ENCODE measurements at regions not wholly inside any gene's neighbourhood (a gene's known extent, or its start where the extent isn't known, plus 50 kb on each side); places are given as distances from the start of the nearest gene placed in this dataset.

GRCh38 chr2:128615571-128615970 is 296.9 kb upstream of the HS6ST1 start:
- no peak overlapping the region for H3K4me3 ChIP-seq (ENCODE audit: low read length)
- TF ChIP-seq, protein P1, sequence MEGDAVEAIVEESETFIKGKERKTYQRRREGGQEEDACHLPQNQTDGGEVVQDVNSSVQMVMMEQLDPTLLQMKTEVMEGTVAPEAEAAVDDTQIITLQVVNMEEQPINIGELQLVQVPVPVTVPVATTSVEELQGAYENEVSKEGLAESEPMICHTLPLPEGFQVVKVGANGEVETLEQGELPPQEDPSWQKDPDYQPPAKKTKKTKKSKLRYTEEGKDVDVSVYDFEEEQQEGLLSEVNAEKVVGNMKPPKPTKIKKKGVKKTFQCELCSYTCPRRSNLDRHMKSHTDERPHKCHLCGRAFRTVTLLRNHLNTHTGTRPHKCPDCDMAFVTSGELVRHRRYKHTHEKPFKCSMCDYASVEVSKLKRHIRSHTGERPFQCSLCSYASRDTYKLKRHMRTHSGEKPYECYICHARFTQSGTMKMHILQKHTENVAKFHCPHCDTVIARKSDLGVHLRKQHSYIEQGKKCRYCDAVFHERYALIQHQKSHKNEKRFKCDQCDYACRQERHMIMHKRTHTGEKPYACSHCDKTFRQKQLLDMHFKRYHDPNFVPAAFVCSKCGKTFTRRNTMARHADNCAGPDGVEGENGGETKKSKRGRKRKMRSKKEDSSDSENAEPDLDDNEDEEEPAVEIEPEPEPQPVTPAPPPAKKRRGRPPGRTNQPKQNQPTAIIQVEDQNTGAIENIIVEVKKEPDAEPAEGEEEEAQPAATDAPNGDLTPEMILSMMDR (conservative IDR thresholded peaks at IDR 0.05; ENCODE audit: low read depth, low read length) = no peak

GRCh38 chr2:128617029-128617590 is 298.4 kb upstream of the HS6ST1 start:
- no peak overlapping the region for H3K4me3 ChIP-seq (ENCODE audit: low read length)
- no peak for DNase-seq (ENCODE audit: low read depth)
- TF ChIP-seq, protein P1 (conservative IDR thresholded peaks at IDR 0.05; ENCODE audit: low read depth, low read length) = no peak

More at GRCh38 chr2:128615571-128615970, 296.9 kb upstream of the HS6ST1 start:
- no peak for DNase-seq (ENCODE audit: low read depth)

DNA sequence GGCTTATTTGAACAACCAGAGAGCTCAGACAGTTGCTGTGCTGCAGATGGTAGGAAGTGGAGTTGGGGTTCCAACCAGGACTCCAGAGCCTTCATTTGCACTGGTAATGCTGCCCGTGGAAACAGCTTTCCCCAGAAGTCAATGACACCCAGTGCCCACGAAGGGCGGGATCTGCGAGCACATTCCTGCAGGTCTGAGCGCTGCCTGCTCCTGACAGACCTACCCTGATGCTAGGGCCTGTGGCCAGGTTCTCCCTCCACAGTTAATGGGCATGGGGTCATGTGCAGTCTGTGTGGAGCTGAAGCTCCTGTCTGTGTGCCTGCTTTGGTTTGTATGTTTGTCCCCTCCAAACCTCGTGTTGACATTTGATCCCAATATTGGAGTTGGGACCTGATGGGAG is 299.0 kb upstream of the HS6ST1 start:
- DNase-seq (ENCODE audit: low read depth) = no peak
- TF ChIP-seq, protein P1 (conservative IDR thresholded peaks at IDR 0.05; ENCODE audit: low read depth, low read length) = no peak
- no peak overlapping the region for H3K4me3 ChIP-seq (ENCODE audit: low read length)

GRCh38 chr2:128618642-128619041 is 300.0 kb upstream of the HS6ST1 start:
- no peak for DNase-seq (ENCODE audit: low read depth)
- TF ChIP-seq, protein P1 (conservative IDR thresholded peaks at IDR 0.05; ENCODE audit: low read depth, low read length) = no peak
- H3K4me3 ChIP-seq (ENCODE audit: low read length) = no peak overlapping the region

DNA sequence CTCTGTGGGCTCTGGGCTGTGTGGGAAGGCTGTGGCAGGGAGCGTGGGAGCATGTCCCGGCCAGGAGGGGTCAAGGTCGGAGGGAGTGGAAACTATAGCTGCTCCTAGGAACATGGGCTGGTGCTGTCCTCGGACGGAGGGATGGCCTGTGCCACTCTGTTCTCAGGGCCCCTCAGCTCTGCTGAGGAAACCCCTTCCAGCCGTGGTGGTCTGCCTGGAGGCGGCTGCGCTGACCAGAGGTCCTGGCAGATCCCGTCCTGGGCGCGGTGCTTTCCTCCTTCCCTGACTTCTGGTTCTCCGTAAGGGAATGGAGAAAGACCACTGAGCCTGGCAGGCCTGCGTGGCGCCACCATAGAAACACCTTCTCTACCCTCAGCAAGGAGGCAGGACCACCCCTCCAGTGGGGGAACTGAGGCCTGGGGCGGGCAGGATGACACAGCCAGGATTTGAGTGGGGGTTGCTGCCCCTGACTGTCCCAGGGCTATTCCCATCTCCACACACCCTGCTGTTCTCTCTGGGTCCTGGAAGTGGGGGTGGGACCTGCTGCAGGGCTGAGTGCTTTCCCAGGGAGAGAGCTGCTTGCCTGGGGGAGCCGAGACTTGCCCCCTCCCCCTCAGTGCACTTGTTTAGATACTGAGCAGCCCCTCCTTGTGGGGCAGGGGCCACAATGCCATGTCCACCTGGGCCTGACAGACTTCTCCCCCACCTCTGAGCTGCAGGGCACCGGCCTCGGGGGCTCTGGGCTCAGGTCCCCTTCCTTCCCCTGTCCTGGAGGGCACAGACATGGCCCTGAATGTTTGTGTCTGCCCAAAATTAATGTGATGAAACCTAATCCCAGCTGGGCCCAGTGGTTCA is 301.0 kb upstream of the HS6ST1 start:
- DNase-seq (ENCODE audit: low read depth) = no peak
- H3K4me3 ChIP-seq (ENCODE audit: low read length) = no peak overlapping the region
- TF ChIP-seq, protein P1 (conservative IDR thresholded peaks at IDR 0.05; ENCODE audit: low read depth, low read length) = no peak

DNA sequence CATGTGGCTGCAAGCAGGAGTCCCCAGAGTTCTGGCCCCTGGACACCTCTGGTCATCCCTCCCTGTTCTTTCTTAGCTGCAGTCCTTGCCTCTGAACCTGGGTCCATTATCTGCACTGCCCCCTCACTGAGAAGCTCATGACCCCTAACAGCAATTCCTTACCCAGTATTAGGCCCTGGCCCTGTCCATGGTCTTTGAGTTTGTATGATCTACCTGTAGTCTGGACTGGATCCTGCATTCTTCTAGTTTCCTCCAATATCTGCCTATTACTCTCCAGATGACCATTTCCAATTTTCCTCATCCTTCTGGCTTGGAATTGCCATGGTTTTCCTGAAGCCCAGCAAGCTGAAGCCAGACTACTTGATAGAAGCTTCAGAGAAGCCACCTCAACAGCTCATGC is 302.4 kb upstream of the HS6ST1 start:
- TF ChIP-seq, protein P1 (conservative IDR thresholded peaks at IDR 0.05; ENCODE audit: low read depth, low read length) = no peak
- no peak for DNase-seq (ENCODE audit: low read depth)
- no peak overlapping the region for H3K4me3 ChIP-seq (ENCODE audit: low read length)

- TF ChIP-seq, protein P1 (conservative IDR thresholded peaks at IDR 0.05; ENCODE audit: low read depth, low read length) = no peak
- DNase-seq (ENCODE audit: low read depth) = no peak
- no peak overlapping the region for H3K4me3 ChIP-seq (ENCODE audit: low read length)
These were observed 303.7 kb upstream of the HS6ST1 start for GRCh38 chr2:128622371-128622770.

Data from retinal pigment epithelial cell (primary cell).